CD14-positive monocyte (primary cell): ENCODE measurements at regions not wholly inside any gene's neighbourhood (a gene's known extent, or its start where the extent isn't known, plus 50 kb on each side); places are given as distances from the start of the nearest gene placed in this dataset.

Source experiments
- DNase-seq, 3 donors: peaks; one replicate each; pipeline ENCODE4 v3.0.0-alpha.2; 2011 to 2022
- H2AFZ ChIP-seq: 2 replicates; pipeline ENCODE4 v1.6.0; 2012; ENCODE audit warnings: mild to moderate bottlenecking, low read depth, low read length, inconsistent platforms; ENCODE audit not compliant: insufficient read depth, poor library complexity, severe bottlenecking
- H3K27ac ChIP-seq, 2 donors: 1 replicate in 1 of 2; 2 replicates in 1 of 2; pipeline ENCODE4 v1.5.1; 2012 to 2013; ENCODE audit warnings: low read length in 2 of 2, control low read depth in 1 of 2, inconsistent platforms in 1 of 2, low read depth in 1 of 2, mild to moderate bottlenecking in 1 of 2
- H3K27me3 ChIP-seq, 2 donors: one replicate each; pipeline versions ENCODE4 v1.6.0 to v1.6.1; 2011 to 2013; ENCODE audit warnings: low read length in 2 of 2; ENCODE audit not compliant: control insufficient read depth in 2 of 2, insufficient read depth in 2 of 2
- H3K36me3 ChIP-seq, 2 donors: replicated peaks in 1 of 2; 1 replicate in 1 of 2; 2 replicates in 1 of 2; pipeline versions ENCODE4 v1.5.1 to v1.6.1; 2012 to 2013; ENCODE audit warnings: low read length in 2 of 2, control low read depth in 1 of 2, inconsistent platforms in 1 of 2, mild to moderate bottlenecking in 1 of 2; ENCODE audit not compliant: insufficient read depth in 2 of 2, control insufficient read depth in 1 of 2
- H3K4me1 ChIP-seq, 2 donors: 1 replicate in 1 of 2; 2 replicates in 1 of 2; pipeline versions ENCODE4 v1.5.1 to v1.6.1; 2012 to 2013; ENCODE audit warnings: low read length in 2 of 2, control low read depth in 1 of 2, inconsistent platforms in 1 of 2, mild to moderate bottlenecking in 1 of 2, moderate library complexity in 1 of 2; ENCODE audit not compliant: insufficient read depth in 2 of 2, control insufficient read depth in 1 of 2
- H3K4me2 ChIP-seq: replicated peaks from 2 replicates; pipeline ENCODE3; 2012; ENCODE audit warnings: low read length, moderate library complexity, mild to moderate bottlenecking; ENCODE audit not compliant: poor library complexity, severe bottlenecking; ENCODE audit errors: extremely low read depth
- H3K4me3 ChIP-seq, 3 experiments: fragments of 200-600 bp in 1 of 3; sonication (generic) in 1 of 3; replicated peaks in 1 of 3; 1 replicate in 2 of 3; 2 replicates in 1 of 3; pipeline ENCODE4 v1.5.1; 2011 to 2013; ENCODE audit warnings: low read length in 3 of 3, mild to moderate bottlenecking in 3 of 3, control low read depth in 2 of 3, low read depth in 2 of 3, inconsistent platforms in 1 of 3, moderate library complexity in 1 of 3
- H3K79me2 ChIP-seq: 2 replicates; pipeline ENCODE4 v1.6.0; 2012; ENCODE audit warnings: mild to moderate bottlenecking, control low read depth, inconsistent platforms, low read length, moderate library complexity; ENCODE audit not compliant: insufficient read depth
- H3K9ac ChIP-seq: 2 replicates; pipeline ENCODE4 v1.6.0; 2017; ENCODE audit warnings: low read length, mild to moderate bottlenecking; ENCODE audit not compliant: insufficient read depth, poor library complexity, severe bottlenecking
- H3K9me3 ChIP-seq, 2 donors: replicated peaks in 1 of 2; 1 replicate in 1 of 2; 2 replicates in 1 of 2; pipeline versions ENCODE4 v1.5.1 to v1.6.1; 2012 to 2013; ENCODE audit warnings: low read length in 2 of 2, control low read depth in 1 of 2; ENCODE audit not compliant: control insufficient read depth in 1 of 2, insufficient read depth in 1 of 2
- H4K20me1 ChIP-seq: 2 replicates; pipeline ENCODE4 v1.6.0; 2012; ENCODE audit warnings: mild to moderate bottlenecking, low read length, control low read depth, moderate library complexity; ENCODE audit not compliant: insufficient read depth
- H3K27ac Mint-ChIP-seq, 7 donors: one replicate each; pipeline ENCODE4 v1.8.0; 2020; ENCODE audit warnings: mild to moderate bottlenecking in 7 of 7, mixed read lengths in 7 of 7, moderate library complexity in 6 of 7, inconsistent platforms in 2 of 7
- H3K27me3 Mint-ChIP-seq, 3 donors: one replicate each; pipeline ENCODE4 v1.8.0; 2021 to 2022; ENCODE audit warnings: low read depth in 3 of 3, mild to moderate bottlenecking in 3 of 3, mixed read lengths in 3 of 3, moderate library complexity in 3 of 3, inconsistent platforms in 1 of 3
- H3K36me3 Mint-ChIP-seq, 2 donors: one replicate each; pipeline ENCODE4 v1.8.0; 2020; ENCODE audit warnings: mixed read lengths in 2 of 2, inconsistent platforms in 1 of 2, mild to moderate bottlenecking in 1 of 2
- H3K4me1 Mint-ChIP-seq: one replicate; pipeline ENCODE4 v1.8.0; 2020; ENCODE audit warnings: mild to moderate bottlenecking, mixed read lengths
- H3K4me3 Mint-ChIP-seq, 2 donors: one replicate each; pipeline ENCODE4 v1.8.0; 2020; ENCODE audit warnings: mild to moderate bottlenecking in 2 of 2, mixed read lengths in 2 of 2, moderate library complexity in 1 of 2
- H3K9me3 Mint-ChIP-seq, 7 donors: one replicate each; pipeline ENCODE4 v1.8.0; 2020 to 2022; ENCODE audit warnings: mixed read lengths in 7 of 7, mild to moderate bottlenecking in 6 of 7, moderate library complexity in 6 of 7, inconsistent platforms in 2 of 7
- WGBS: methylation state at CpG from one replicate; pipeline ENCODE4 v1.1.5; 2013; ENCODE audit warnings: missing lambda C conversion rate; ENCODE audit not compliant: insufficient coverage; 5-methylcytosine and 5-hydroxymethylcytosine counted together
- intact Hi-C, 2 donors: fragments of 100-400 bp; cut with micrococcal nuclease; formaldehyde crosslinking; loops; one replicate each; pipeline versions ENCODE4 v1.15.0 to v1.15.1; 2023
- TF ChIP-seq, protein P1 (sequence below): fragments of 200-600 bp; IDR thresholded peaks from one replicate; pipeline ENCODE4 v1.8.0; 2022; ENCODE audit warnings: antibody characterized with exemption, mild to moderate bottlenecking

DNA sequence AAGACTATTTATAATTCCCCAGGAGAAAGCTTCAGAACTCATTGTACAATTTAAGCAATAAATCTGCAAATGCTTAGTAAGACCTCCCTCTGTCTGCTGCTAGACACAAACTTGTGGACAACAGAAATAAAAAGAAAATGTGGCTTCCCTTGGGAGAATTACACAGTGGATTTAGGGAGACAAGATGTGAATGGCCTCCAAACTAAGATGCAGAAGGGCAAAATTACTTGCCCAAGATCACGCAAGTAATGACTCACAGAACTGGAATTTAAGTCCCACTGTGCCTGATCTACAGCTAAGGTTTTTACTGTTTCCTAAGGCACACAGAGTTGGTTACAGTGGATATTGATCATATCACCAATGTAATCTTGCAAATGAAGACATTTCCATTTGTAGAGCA, 947.0 kb downstream of the NLGN4Y start:
- Mint-ChIP-seq H3K27ac (no peak overlapping the region), H3K4me1 (no peaks in the 10 kb centered on the region), H3K9me3 (no peaks in the 10 kb centered on the region), H3K27me3 (peaks cover 0 to 2% (median 0%) of the 10 kb centered on the region in 3 donors), H3K4me3 (no peak overlapping the region), H3K36me3 (no peaks in the 10 kb centered on the region)
- H4K20me1 ChIP-seq, result no peaks in the 10 kb centered on the region
- no peak overlapping the region for H3K4me2 ChIP-seq
- no peaks in the 10 kb centered on the region for H3K36me3 ChIP-seq
- H3K27me3 ChIP-seq, result no peaks in the 10 kb centered on the region
- H2AFZ ChIP-seq, result no peak overlapping the region
- H3K4me3 ChIP-seq, result no peak overlapping the region
- H3K27ac ChIP-seq, result no peak overlapping the region
- H3K4me1 ChIP-seq, result no peaks in the 10 kb centered on the region
- WGBS, result no CpG with 5 or more reads among the region's 1 CpG
- intact Hi-C loops, result loop anchor here in 1 of 2 donors (10.0 kb wide), 1 partner anchor 63 kb away; no protein-coding TSS in a partner anchor
- TF ChIP-seq, protein P1, sequence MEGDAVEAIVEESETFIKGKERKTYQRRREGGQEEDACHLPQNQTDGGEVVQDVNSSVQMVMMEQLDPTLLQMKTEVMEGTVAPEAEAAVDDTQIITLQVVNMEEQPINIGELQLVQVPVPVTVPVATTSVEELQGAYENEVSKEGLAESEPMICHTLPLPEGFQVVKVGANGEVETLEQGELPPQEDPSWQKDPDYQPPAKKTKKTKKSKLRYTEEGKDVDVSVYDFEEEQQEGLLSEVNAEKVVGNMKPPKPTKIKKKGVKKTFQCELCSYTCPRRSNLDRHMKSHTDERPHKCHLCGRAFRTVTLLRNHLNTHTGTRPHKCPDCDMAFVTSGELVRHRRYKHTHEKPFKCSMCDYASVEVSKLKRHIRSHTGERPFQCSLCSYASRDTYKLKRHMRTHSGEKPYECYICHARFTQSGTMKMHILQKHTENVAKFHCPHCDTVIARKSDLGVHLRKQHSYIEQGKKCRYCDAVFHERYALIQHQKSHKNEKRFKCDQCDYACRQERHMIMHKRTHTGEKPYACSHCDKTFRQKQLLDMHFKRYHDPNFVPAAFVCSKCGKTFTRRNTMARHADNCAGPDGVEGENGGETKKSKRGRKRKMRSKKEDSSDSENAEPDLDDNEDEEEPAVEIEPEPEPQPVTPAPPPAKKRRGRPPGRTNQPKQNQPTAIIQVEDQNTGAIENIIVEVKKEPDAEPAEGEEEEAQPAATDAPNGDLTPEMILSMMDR, result no peak
- no peak for DNase-seq
- H3K79me2 ChIP-seq, result no peaks in the 10 kb centered on the region
- no peaks in the 10 kb centered on the region for H3K9me3 ChIP-seq
- no peak overlapping the region for H3K9ac ChIP-seq

DNA sequence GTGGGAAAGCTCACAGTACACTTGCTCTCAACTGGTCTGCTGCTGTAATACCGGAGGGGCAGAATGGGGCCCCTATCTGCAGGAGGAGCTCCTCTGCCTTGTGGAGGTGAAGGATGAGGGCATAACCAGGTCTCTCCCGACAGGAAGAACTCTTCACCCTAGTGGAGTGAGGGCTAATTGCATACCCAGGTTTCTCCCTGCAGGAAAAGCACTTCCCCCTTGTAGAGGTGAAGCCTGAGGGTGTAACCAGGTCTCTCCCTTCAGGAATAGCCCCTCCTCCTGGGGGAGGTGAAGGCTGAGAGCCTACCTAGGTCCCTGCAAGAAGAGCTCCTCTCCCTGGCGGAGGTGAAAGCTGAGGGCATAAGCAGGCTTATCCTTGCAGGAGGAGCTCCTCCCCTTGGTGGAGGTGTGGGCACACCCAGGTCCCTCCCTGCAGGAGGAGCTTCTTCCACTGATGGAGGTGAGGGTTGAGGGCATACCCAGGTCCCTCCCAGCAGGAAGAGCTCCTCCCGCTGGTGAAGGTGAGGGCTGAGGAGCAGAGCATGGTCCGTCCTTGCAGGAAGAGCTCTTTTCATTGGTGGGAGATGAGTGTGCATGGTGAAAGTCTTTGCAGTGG, 954.1 kb downstream of the NLGN4Y start:
- H3K36me3 Mint-ChIP-seq, result no peaks in the 10 kb centered on the region

More for the DNA sequence above, 954.1 kb downstream of the NLGN4Y start:
- H3K79me2 ChIP-seq, result no peaks in the 10 kb centered on the region
- no CpG with 5 or more reads among the region's 5 CpGs for WGBS
- H3K27me3 ChIP-seq, result no peaks in the 10 kb centered on the region
- no peak overlapping the region for H3K4me3 ChIP-seq
- TF ChIP-seq, protein P1, result no peak
- H3K9ac ChIP-seq, result no peak overlapping the region
- H4K20me1 ChIP-seq, result no peaks in the 10 kb centered on the region
- no peak overlapping the region for H3K27ac ChIP-seq
- Mint-ChIP-seq H3K4me3 (no peak overlapping the region), H3K4me1 (no peaks in the 10 kb centered on the region), H3K27me3 (peaks cover 0 to 2% (median 0%) of the 10 kb centered on the region in 3 donors), H3K27ac (no peak overlapping the region), H3K9me3 (no peaks in the 10 kb centered on the region)
- no peak overlapping the region for H3K4me2 ChIP-seq
- intact Hi-C loops, result loop anchor here in 1 of 2 donors (10.0 kb wide), 1 partner anchor 56 kb away; no protein-coding TSS in a partner anchor
- no peak overlapping the region for H2AFZ ChIP-seq
- DNase-seq, result no peak
- H3K9me3 ChIP-seq, result no peaks in the 10 kb centered on the region
- no peaks in the 10 kb centered on the region for H3K36me3 ChIP-seq
- H3K4me1 ChIP-seq, result no peaks in the 10 kb centered on the region
